HG03457 (cell line): ENCODE measurements at regions not wholly inside any gene's neighbourhood (a gene's known extent, or its start where the extent isn't known, plus 50 kb on each side); places are given as distances from the start of the nearest gene placed in this dataset.

Experiments used
- ATAC-seq: cut with Tn5 transposase; IDR thresholded peaks from one replicate; pipeline ENCODE4 v1.9.1; 2021; ENCODE audit warnings: moderate number of reproducible peaks; ENCODE audit not compliant: unreplicated experiment

DNA sequence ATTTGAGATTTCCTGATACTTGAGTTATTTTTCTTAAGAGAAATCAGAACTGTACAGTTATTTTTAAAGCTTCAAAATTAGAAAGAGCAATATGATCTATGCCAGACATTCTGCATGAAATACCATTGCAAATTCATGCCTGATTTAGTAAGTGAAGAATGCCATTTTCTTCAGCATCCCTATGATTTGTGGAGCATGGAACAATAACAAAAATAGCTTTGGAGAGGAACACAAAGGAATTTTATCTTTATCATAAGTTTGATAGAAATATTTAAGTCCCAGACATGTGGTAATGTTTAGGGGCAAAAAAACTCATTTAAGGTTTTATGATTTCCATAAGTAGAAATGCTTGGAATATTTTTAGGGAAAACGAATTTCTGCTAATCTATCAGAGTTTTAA lies 1863.4 kb downstream of the EFNA5 start:
- no peak for ATAC-seq

DNA sequence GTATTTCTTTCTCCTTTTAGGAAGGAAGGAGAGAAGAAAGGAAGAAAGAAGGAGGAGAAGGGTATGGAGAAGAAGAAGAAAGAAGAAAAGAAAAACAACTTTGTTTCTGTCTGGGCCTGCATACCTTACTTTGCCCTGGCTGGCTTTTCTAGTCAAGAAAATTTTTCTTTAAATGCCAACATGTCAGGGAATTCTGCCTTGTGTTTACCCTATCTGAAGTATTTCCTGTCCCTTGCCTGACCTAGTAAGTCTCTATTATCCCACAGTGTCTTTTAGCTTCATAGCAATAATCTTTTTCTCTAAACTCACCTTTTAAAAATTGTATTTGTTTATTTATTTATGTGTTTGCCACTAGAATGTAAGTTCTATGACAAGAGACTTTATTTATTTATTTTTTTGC lies 1864.1 kb downstream of the EFNA5 start:
- ATAC-seq, result no peak

GRCh38 chr5:105803431-105803830 lies 1867.3 kb downstream of the EFNA5 start:
- no peak for ATAC-seq

GRCh38 chr5:105794578-105794977 lies 1876.2 kb downstream of the EFNA5 start:
- no peak for ATAC-seq

DNA sequence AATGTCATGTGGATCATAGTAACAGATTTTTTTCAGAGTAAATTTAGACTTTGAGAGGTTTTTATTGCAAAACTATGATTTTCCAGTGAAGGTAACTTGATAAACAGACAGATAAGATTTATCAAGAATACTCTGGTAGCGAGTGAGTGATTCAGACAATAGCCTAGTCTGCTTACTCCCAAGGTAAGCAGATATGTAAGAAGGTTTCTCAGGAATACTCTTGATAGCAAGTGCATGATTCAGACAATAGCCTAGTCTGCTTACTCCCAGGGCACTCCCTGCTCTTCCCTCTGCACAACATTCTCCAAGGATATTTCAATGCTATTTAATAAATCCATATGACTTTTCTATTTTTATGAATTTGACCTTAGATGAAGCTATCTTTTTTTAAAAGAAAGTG lies 1881.5 kb downstream of the EFNA5 start:
- no peak for ATAC-seq

- ATAC-seq, result no peak
Measured at GRCh38 chr5:105783811-105784210, 1886.9 kb downstream of the EFNA5 start.

GRCh38 chr5:105782501-105782900 lies 1888.2 kb downstream of the EFNA5 start:
- no peak for ATAC-seq

DNA sequence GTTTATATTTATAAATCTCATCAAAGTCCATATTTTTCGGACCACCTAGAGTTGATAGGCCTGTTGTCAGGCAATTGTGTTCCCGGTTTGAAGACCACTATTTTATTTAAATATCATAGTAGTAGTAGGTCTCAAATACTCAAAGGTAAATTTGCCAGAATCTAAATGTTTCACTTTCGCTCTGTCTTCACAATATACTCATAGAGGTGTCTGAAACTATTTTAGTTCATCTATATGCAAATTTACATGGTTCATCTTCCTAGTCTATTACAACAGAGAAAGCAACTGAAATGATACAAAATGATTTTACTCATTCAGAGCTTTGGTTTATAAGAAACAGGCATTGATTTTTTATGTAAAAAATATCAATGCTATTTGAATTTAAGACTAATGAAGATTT lies 1897.5 kb downstream of the EFNA5 start:
- ATAC-seq, result no peak

- ATAC-seq, result no peak
Measured at GRCh38 chr5:105767267-105767666, 1903.5 kb downstream of the EFNA5 start.

GRCh38 chr5:105762728-105763127 lies 1908.0 kb downstream of the EFNA5 start:
- ATAC-seq, result no peak

DNA sequence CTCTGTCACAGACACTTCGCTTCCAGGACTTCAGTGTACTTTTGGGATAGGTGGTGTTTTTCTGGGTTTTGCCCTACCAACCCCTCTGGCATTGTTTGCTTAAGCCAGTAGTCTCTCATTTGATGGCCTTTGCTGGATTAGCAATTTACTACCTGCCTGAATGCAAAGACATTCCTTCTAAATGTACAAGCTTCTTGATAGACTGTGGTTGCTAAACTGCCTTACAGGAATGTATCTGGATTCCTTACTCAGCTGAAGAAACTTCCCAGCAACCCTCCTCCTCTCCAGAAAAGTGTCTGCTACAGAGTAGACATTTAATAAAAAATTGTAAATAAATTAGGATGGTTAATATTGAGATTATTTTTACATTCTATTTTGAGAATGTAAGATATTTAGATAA lies 1916.7 kb downstream of the EFNA5 start:
- no peak for ATAC-seq

DNA sequence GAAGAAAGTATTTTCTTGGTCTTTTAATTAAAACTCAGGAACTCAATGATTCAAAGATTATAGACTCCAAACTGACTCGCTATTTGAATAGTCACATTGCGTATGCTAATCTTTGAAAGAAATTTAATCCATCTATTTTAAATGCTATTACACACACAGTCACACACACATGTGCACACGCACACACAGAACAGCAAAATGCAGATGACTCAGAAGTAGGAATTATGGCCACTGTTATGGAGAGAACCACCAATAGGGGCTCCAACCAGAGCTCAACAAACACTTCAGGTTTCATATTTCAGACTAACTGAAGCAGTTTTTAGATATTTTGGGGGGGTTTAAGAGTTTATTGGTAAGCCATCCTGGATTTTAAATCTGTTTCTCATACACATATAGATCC lies 1917.9 kb downstream of the EFNA5 start:
- no peak for ATAC-seq

DNA sequence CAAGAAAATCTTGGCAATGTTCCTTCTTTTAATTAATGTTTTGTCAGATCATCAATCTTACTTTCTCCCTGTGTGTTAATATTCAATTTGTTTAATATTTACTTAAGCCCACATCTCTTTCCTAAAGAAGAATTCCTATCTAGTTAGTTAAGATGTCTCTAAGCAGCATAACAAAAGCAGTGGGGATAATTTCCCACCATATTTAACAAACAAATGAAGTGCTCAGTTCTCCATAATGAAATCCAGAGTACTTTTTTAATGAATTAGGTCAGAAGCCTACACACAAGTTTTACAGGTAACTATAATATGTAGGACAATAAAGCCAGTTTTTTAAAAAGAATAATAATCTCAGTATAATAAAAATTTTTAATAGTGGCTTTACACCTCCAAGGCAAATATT lies 1918.8 kb downstream of the EFNA5 start:
- no peak for ATAC-seq

- no peak for ATAC-seq
Measured at GRCh38 chr5:105745111-105745510, 1925.6 kb downstream of the EFNA5 start.

DNA sequence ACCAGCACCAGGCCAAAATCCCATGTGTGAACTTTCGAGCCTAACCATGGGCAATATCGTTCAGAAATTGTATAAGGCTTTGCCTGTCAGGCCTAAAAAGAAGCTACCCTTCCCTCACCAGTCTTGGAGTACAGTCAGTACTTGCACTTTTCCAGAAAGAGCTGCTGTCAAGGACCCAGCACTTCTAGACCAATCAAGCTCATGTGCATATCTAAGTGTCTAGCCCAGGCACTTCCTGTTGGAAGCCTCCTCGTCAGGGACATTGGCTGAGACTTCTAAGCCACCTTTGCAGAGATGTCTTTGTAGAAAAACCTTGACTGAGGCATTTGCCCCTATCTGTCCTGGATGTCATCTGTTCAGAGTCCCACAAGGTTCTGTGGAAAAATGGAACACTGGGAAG lies 1930.5 kb downstream of the EFNA5 start:
- ATAC-seq, result no peak

- no peak for ATAC-seq
Measured at GRCh38 chr5:105739732-105740131, 1931.0 kb downstream of the EFNA5 start.

DNA sequence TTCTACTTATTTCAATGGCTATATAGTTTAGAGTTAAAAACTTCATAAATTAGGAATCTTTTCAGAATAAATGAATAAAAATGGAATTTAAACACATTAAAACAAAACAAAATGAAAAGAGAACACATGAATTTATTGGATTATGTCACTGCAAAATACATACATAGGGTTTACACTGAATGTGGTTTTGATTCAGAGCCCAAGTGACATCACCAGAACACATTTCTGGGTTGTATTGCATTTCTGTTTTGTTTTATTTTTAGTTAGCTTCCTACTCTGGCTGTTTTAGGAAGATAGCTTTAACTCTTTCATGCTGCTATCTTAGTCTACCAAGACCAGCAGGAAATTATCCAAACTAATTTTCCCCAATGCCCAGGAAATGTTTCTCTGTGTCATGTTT lies 1935.0 kb downstream of the EFNA5 start:
- no peak for ATAC-seq

- no peak for ATAC-seq
Measured at GRCh38 chr5:105730982-105731381, 1939.8 kb downstream of the EFNA5 start.

DNA sequence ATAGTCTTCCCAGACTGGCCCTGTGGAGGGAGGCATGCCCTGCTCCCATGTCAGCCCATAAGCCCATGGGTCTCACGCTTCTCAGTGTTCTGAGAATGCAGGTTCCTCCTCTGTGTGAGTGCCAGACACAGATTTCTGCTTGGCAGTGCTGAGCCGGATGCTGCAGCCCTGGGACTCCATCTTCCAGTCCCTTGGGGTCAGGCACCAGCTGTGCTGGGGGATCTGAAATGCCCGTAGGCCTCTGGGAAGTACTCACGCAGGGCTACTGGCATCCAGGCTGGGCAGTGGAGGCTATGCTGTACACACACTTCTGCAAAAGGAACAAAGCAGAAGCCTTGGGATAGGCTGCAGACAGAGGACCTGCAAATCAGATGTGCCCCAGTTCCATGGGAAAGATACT lies 1944.6 kb downstream of the EFNA5 start:
- ATAC-seq, result no peak

- no peak for ATAC-seq
Measured at GRCh38 chr5:105708442-105708841, 1962.3 kb downstream of the EFNA5 start.

DNA sequence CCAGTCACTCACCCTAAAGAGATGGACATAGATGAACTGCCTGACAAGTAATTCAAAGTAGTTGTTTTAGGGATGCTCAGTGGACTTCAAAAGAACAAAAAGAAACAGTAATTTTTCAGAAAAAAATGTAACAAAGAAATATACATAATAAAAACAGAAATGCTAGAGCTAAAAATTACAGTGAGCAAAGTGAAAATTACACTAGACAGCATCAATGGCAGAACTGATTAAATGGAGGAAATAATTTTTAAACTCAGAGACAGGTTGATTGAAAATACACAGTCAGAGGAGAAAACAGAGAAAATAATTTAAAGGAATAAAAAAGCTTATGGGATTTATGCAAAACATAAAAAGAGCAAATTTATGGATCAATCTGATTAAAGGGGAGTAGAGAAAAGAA lies 1968.4 kb downstream of the EFNA5 start:
- no peak for ATAC-seq

GRCh38 chr5:105696440-105696839 lies 1974.3 kb downstream of the EFNA5 start:
- ATAC-seq, result no peak

DNA sequence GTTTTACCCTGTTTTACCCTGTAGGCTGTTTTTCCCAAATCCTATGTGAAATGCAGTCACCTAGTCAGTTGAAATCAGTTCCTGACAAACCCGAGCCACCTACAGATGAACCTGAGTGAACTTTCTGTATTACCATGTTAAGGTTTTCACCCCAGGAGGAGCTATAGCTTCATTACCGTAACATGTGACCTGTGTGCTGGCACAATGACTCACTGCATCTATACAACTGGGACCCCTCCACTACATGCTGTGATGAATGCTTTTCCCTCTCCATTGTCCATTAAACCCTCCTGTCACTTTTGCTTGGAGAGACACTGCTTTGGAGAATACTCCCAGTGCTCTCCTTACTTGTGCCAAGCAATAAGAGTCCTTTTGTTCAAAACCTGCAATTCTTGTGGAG lies 1974.8 kb downstream of the EFNA5 start:
- ATAC-seq, result no peak

GRCh38 chr5:105689596-105689995 lies 1981.1 kb downstream of the EFNA5 start:
- no peak for ATAC-seq
